ENCODE measurements at regions not wholly inside any gene's neighbourhood (a gene's known extent, or its start where the extent isn't known, plus 50 kb on each side); places are given as distances from the start of the nearest gene placed in this dataset.

GRCh38 chr7:130950741-130951140 is 216.7 kb upstream of the KLF14 start:
- H3K4me3 Mint-ChIP-seq (ENCODE audit: unreplicated experiment): no peak overlapping the region
- no peaks in the 10 kb centered on the region for H3K9me3 Mint-ChIP-seq (ENCODE audit: unreplicated experiment)
- Histone ChIP-seq H3K4me1 (0 out of 2 replicates have a peak, but pooled peaks cover 5% of the 10 kb centered on the region), H3K27me3 (replicated peaks; ENCODE audit: control insufficient read depth, insufficient read depth, low read length) (no peaks in the 10 kb centered on the region), H3K4me3 (ENCODE audit: low read depth, low read length) (no peak overlapping the region), H3K9me3 (no peaks in the 10 kb centered on the region), H3K36me3 (ENCODE audit: control insufficient read depth, insufficient read depth, low read length) (no peaks in the 10 kb centered on the region)
- TF ChIP-seq CTCF (IDR thresholded peaks at IDR 0.05; ENCODE audit: insufficient read depth in 1 of 2, low read depth in 1 of 2, low read length in 1 of 2, severe bottlenecking in 1 of 2, unreplicated experiment in 1 of 2): no peak
- BruUV-seq (replicated peaks): no TSS peak
- POLR2A ChIA-PET: no interaction called here
- no peaks in the 10 kb centered on the region for H3K27me3 Mint-ChIP-seq (ENCODE audit: insufficient read depth, unreplicated experiment)
- H3K36me3 Mint-ChIP-seq (ENCODE audit: insufficient read depth, unreplicated experiment): no peaks in the 10 kb centered on the region
- intact Hi-C loops (cut with micrococcal nuclease; ENCODE audit: unreplicated experiment): no loop called here
- CTCF ChIA-PET: no interaction called here
- no peaks in the 10 kb centered on the region for H3K4me1 Mint-ChIP-seq (ENCODE audit: low read depth, unreplicated experiment)
- no peak for DNase-seq
- no peak overlapping the region for H3K27ac Mint-ChIP-seq (ENCODE audit: unreplicated experiment)

GRCh38 chr7:130951303-130951975 is 217.4 kb upstream of the KLF14 start:
- Mint-ChIP-seq H3K36me3 (ENCODE audit: insufficient read depth, unreplicated experiment) (no peaks in the 10 kb centered on the region), H3K9me3 (ENCODE audit: unreplicated experiment) (no peaks in the 10 kb centered on the region), H3K4me1 (ENCODE audit: low read depth, unreplicated experiment) (no peaks in the 10 kb centered on the region), H3K4me3 (ENCODE audit: unreplicated experiment) (no peak overlapping the region), H3K27ac (ENCODE audit: unreplicated experiment) (no peak overlapping the region), H3K27me3 (ENCODE audit: insufficient read depth, unreplicated experiment) (no peaks in the 10 kb centered on the region)
- 0 out of 2 replicates have a peak, but pooled peaks cover 7% of the 10 kb centered on the region for H3K4me1 ChIP-seq
- H3K27me3 ChIP-seq (replicated peaks; ENCODE audit: control insufficient read depth, insufficient read depth, low read length): no peaks in the 10 kb centered on the region
- H3K36me3 ChIP-seq (ENCODE audit: control insufficient read depth, insufficient read depth, low read length): no peaks in the 10 kb centered on the region
- intact Hi-C loops (cut with micrococcal nuclease; ENCODE audit: unreplicated experiment): no loop called here
- DNase-seq: no peak
- BruUV-seq (replicated peaks): no TSS peak
- CTCF ChIA-PET: no interaction called here
- POLR2A ChIA-PET: no interaction called here
- no peaks in the 10 kb centered on the region for H3K9me3 ChIP-seq
- TF ChIP-seq CTCF (IDR thresholded peaks at IDR 0.05; ENCODE audit: insufficient read depth in 1 of 2, low read depth in 1 of 2, low read length in 1 of 2, severe bottlenecking in 1 of 2, unreplicated experiment in 1 of 2): no peak
- H3K4me3 ChIP-seq (ENCODE audit: low read depth, low read length): no peak overlapping the region

- Histone ChIP-seq H3K4me1 (0 out of 2 replicates have a peak, but pooled peaks cover 7% of the 10 kb centered on the region), H3K9me3 (no peaks in the 10 kb centered on the region), H3K27me3 (replicated peaks; ENCODE audit: control insufficient read depth, insufficient read depth, low read length) (no peaks in the 10 kb centered on the region), H3K36me3 (ENCODE audit: control insufficient read depth, insufficient read depth, low read length) (no peaks in the 10 kb centered on the region), H3K4me3 (ENCODE audit: low read depth, low read length) (no peak overlapping the region)
- no TSS peak for BruUV-seq (replicated peaks)
- no peak for TF ChIP-seq CTCF (IDR thresholded peaks at IDR 0.05; ENCODE audit: insufficient read depth in 1 of 2, low read depth in 1 of 2, low read length in 1 of 2, severe bottlenecking in 1 of 2, unreplicated experiment in 1 of 2)
- Mint-ChIP-seq H3K27me3 (ENCODE audit: insufficient read depth, unreplicated experiment) (no peaks in the 10 kb centered on the region), H3K4me3 (ENCODE audit: unreplicated experiment) (no peak overlapping the region), H3K27ac (ENCODE audit: unreplicated experiment) (no peak overlapping the region), H3K9me3 (ENCODE audit: unreplicated experiment) (no peaks in the 10 kb centered on the region), H3K4me1 (ENCODE audit: low read depth, unreplicated experiment) (no peaks in the 10 kb centered on the region), H3K36me3 (ENCODE audit: insufficient read depth, unreplicated experiment) (no peaks in the 10 kb centered on the region)
- POLR2A ChIA-PET: no interaction called here
- intact Hi-C loops (cut with micrococcal nuclease; ENCODE audit: unreplicated experiment): no loop called here
- CTCF ChIA-PET: no interaction called here
- DNase-seq: no peak
Observed at GRCh38 chr7:130951976-130952876, 218.2 kb upstream of the KLF14 start.
